ENCODE measurements at regions not wholly inside any gene's neighbourhood (a gene's known extent, or its start where the extent isn't known, plus 50 kb on each side); places are given as distances from the start of the nearest gene placed in this dataset.

DNA sequence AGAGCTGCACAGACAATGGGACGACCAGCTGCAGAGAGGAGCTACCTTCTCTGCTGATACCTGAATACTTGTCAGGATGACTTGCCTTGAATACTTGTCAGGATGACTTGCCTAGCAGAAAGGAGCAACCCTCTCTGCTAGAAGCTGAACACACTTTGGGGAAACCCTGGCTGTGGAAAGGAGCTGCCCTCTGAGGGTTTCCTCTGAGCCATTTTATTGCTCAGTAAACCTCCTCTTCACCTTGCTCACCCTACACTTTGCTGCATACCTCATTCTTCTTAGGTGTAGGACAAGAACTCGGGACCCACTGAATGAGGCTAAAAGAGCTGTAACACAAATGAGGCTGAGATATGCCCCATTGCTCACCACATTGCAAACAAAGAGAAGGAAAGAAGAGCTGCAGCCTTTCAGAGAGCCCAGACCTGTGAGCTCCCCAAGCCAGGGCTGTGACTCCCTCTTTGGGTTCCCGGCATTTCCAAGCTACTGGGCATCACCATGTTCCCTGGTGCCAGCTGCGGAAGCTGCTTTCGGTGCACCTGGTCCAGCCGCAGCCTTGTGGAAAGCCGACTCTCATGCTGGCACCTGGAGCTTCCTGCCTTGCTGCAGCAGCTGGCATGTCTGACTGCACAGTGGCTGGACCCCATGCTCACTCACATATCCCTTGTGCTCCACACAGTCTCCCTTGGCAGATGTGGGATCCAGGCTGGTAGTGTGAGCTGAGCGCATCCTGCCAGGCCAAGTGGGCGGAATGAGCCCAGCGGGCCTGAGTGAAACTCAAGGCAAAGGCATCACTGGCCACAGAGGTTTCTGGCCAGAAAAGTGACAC is 106.7 kb upstream of the AHI1 start:
- TF ChIP-seq, protein P1, sequence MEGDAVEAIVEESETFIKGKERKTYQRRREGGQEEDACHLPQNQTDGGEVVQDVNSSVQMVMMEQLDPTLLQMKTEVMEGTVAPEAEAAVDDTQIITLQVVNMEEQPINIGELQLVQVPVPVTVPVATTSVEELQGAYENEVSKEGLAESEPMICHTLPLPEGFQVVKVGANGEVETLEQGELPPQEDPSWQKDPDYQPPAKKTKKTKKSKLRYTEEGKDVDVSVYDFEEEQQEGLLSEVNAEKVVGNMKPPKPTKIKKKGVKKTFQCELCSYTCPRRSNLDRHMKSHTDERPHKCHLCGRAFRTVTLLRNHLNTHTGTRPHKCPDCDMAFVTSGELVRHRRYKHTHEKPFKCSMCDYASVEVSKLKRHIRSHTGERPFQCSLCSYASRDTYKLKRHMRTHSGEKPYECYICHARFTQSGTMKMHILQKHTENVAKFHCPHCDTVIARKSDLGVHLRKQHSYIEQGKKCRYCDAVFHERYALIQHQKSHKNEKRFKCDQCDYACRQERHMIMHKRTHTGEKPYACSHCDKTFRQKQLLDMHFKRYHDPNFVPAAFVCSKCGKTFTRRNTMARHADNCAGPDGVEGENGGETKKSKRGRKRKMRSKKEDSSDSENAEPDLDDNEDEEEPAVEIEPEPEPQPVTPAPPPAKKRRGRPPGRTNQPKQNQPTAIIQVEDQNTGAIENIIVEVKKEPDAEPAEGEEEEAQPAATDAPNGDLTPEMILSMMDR (IDR thresholded peaks at IDR 0.05; ENCODE audit: insufficient read depth, low read length) = no peak
- TF ChIP-seq GABPA (IDR thresholded peaks at IDR 0.05; ENCODE audit: low read depth) = no peak
- TF ChIP-seq POLR2AphosphoS5 (IDR thresholded peaks at IDR 0.05; ENCODE audit: low read depth) = no peak
- TF ChIP-seq, protein P2, sequence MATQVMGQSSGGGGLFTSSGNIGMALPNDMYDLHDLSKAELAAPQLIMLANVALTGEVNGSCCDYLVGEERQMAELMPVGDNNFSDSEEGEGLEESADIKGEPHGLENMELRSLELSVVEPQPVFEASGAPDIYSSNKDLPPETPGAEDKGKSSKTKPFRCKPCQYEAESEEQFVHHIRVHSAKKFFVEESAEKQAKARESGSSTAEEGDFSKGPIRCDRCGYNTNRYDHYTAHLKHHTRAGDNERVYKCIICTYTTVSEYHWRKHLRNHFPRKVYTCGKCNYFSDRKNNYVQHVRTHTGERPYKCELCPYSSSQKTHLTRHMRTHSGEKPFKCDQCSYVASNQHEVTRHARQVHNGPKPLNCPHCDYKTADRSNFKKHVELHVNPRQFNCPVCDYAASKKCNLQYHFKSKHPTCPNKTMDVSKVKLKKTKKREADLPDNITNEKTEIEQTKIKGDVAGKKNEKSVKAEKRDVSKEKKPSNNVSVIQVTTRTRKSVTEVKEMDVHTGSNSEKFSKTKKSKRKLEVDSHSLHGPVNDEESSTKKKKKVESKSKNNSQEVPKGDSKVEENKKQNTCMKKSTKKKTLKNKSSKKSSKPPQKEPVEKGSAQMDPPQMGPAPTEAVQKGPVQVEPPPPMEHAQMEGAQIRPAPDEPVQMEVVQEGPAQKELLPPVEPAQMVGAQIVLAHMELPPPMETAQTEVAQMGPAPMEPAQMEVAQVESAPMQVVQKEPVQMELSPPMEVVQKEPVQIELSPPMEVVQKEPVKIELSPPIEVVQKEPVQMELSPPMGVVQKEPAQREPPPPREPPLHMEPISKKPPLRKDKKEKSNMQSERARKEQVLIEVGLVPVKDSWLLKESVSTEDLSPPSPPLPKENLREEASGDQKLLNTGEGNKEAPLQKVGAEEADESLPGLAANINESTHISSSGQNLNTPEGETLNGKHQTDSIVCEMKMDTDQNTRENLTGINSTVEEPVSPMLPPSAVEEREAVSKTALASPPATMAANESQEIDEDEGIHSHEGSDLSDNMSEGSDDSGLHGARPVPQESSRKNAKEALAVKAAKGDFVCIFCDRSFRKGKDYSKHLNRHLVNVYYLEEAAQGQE (IDR thresholded peaks at IDR 0.05; ENCODE audit: insufficient replicate concordance, low read depth) = no peak
- no peak for TF ChIP-seq SPI1 (IDR thresholded peaks at IDR 0.05; ENCODE audit: borderline replicate concordance, low read depth)
